ENCODE measurements at regions not wholly inside any gene's neighbourhood (a gene's known extent, or its start where the extent isn't known, plus 50 kb on each side); places are given as distances from the start of the nearest gene placed in this dataset.
"Not testable (repeated sequence)": the region's sequence is repeated elsewhere in the genome, so short reads cannot be mapped to it uniquely, and the experiment has no call there.

DNA sequence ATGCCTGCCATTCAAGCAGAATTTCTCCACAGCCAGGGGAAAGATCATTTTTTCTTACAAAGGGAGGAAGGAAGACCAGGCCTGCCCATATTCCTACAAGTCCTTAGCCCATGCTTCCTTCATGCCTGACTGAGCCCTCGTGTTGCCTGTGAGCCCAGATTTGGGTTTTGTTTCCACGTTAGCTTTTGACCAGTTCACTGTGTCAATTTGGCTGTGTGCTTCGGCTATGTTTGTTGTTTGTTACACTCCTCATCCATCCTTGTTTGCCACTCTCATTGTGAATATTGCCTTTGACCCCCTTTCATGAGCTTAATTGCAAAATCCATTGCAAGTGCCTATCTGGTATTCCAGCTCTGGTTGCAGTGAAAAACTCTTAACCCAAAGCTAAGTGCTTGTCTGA lies 84.7 kb upstream of the RIOK2 start:
- TF ChIP-seq, protein P1, sequence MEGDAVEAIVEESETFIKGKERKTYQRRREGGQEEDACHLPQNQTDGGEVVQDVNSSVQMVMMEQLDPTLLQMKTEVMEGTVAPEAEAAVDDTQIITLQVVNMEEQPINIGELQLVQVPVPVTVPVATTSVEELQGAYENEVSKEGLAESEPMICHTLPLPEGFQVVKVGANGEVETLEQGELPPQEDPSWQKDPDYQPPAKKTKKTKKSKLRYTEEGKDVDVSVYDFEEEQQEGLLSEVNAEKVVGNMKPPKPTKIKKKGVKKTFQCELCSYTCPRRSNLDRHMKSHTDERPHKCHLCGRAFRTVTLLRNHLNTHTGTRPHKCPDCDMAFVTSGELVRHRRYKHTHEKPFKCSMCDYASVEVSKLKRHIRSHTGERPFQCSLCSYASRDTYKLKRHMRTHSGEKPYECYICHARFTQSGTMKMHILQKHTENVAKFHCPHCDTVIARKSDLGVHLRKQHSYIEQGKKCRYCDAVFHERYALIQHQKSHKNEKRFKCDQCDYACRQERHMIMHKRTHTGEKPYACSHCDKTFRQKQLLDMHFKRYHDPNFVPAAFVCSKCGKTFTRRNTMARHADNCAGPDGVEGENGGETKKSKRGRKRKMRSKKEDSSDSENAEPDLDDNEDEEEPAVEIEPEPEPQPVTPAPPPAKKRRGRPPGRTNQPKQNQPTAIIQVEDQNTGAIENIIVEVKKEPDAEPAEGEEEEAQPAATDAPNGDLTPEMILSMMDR (IDR thresholded peaks at IDR 0.05; ENCODE audit: insufficient read depth, low read depth, low read length) = no peak
- no peak overlapping the region for H3K4me3 ChIP-seq (ENCODE audit: low read depth, low read length)
- no peak for DNase-seq (ENCODE audit: low read depth)

- no peak overlapping the region for H3K4me3 ChIP-seq (ENCODE audit: low read depth, low read length)
- DNase-seq (ENCODE audit: low read depth) = no peak
- TF ChIP-seq, protein P1 (IDR thresholded peaks at IDR 0.05; ENCODE audit: insufficient read depth, low read depth, low read length) = no peak
Measured at GRCh38 chr5:97276474-97277120, 93.5 kb upstream of the RIOK2 start.

GRCh38 chr5:97281257-97281656 lies 98.2 kb upstream of the RIOK2 start:
- H3K4me3 ChIP-seq (ENCODE audit: low read depth, low read length) = no peak overlapping the region
- TF ChIP-seq, protein P1 (IDR thresholded peaks at IDR 0.05; ENCODE audit: insufficient read depth, low read depth, low read length) = no peak
- no peak for DNase-seq (ENCODE audit: low read depth)

DNA sequence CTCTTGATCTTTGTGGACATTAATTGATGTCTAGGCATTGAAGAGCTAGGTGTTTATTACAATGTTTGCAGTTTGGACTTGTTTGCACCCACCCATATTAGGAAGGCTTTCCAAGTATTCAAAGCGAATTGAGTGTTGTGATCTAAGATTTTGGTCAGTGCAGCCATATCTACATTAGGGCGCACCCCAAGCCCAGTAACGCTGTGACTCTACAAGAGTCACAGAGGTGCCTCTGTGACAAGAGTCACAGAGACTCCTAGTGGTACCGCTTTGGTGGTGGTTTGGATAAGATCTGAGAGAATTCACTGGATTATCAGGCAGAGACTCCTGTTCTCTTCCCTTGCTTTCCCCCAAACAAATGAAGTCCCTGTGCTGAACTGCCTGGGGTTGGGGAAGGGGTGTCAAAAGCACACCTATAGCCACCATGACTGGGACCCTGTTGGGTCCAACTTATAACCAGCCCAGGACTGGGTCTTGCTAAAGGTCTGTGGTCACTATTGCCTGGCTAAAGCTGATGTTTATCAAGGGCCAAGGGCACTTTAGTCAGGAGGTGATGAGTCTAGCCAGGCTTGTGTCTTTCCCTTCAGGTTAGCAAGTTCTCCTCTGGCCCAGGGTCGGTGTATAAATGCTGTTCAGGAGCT lies 114.1 kb upstream of the RIOK2 start:
- TF ChIP-seq, protein P1 (IDR thresholded peaks at IDR 0.05; ENCODE audit: insufficient read depth, low read depth, low read length) = peak; percentile 46
- DNase-seq (ENCODE audit: low read depth) = peak; percentile 18
- H3K4me3 ChIP-seq (ENCODE audit: low read depth, low read length) = no peak overlapping the region

DNA sequence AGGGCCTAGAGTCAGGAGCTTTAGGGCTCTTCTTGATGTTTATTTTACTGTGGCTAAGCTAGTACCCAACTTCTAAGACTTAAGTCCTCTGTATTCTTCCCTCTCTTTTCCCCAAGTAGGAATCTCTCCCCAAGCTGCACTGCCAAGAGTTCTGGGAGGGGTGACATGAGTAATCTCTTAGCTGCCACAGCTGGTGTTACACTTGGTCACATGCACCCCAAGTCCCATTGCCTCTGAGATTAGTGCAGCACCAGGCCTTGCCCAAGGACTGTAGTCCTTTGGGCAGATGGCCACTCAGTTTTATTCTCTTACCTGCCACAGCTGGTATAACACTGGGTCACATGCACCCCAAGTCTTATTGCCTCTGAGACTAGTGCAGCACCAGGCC lies 114.7 kb upstream of the RIOK2 start:
- no peak overlapping the region for H3K4me3 ChIP-seq (ENCODE audit: low read depth, low read length)
- TF ChIP-seq, protein P1 (IDR thresholded peaks at IDR 0.05; ENCODE audit: insufficient read depth, low read depth, low read length) = no peak
- no peak for DNase-seq (ENCODE audit: low read depth)

DNA sequence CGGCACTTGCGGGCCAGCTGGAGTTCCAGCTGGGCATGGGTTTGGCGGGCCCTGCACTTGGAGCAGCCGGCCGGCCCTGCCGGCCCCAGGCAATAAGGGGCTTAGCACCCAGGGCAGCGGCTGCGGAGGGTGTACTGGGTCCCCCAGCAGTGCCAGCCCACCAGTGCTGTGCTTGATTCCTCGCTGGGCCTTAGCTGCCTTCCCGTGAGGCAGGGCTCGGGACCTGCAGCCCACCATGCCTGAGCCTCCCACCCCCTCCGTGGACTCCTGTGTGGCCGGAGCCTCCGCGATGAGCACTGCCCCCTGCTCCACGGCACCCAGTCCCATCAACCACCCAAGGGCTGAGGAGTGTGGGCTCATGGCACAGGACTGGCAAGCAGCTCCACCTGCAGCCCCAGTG lies 118.1 kb upstream of the RIOK2 start:
- not testable (repeated sequence) for DNase-seq (ENCODE audit: low read depth); H3K4me3 ChIP-seq (ENCODE audit: low read depth, low read length)

GRCh38 chr5:97338729-97339128 lies 155.7 kb upstream of the RIOK2 start:
- TF ChIP-seq, protein P1 (IDR thresholded peaks at IDR 0.05; ENCODE audit: insufficient read depth, low read depth, low read length) = no peak
- DNase-seq (ENCODE audit: low read depth) = no peak
- H3K4me3 ChIP-seq (ENCODE audit: low read depth, low read length) = no peak overlapping the region

Measured in fibroblast of villous mesenchyme (primary cell).